Stimulated activated CD8-positive, alpha-beta memory T cell treated with anti-CD3 and anti-CD28 coated beads, Interleukin-12 subunit alpha, Interleukin-12 subunit beta, amount 100 ng/mL, for 4 hours (primary cell): ENCODE measurements at regions not wholly inside any gene's neighbourhood (a gene's known extent, or its start where the extent isn't known, plus 50 kb on each side); places are given as distances from the start of the nearest gene placed in this dataset.
"Not testable (repeated sequence)": the region's sequence is repeated elsewhere in the genome, so short reads cannot be mapped to it uniquely, and the experiment has no call there.

Experiments used
- DNase-seq: peaks from one replicate; pipeline ENCODE4 v3.0.0-alpha.2; 2020; ENCODE audit warnings: low read depth

DNA sequence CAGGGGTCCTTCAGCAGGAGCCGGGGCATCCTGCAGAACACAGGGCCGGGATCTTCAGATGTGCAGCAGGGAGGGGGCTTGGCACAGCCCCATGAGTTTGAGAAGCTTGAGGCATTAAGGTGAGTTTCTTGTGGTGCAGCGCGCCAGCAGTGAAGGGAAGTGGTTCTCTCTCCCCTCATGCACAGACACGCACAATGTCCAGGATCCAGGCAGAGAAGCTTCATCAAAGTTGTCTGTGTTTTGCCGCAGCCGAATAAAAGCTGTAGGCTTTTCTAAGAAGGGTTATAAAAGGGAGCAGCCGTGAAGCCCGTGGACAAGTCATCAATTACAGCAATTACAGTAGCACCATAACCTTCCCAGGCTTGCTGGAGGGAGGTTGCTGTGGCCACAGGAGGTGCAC, 491.0 kb upstream of the CDH4 start:
- no peak for DNase-seq

DNA sequence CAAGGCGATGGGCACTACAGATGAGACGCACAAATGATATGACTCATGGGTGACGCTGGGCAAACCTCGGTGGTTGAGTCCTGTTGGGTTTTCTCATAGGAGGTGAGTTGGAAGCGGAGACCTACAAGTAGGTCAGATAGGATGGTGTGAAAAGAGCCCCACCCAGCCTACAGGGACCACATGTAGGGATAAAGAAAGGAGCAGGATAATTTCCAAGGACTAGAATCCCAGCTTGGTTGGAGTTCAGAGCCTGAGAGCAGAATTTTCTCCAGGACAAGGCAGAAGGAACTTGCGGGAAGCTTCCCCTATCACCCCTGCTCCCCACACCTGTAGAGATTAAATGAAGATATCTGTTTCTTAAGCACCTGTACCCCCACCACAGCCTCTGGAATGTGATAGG, 489.7 kb upstream of the CDH4 start:
- no peak for DNase-seq

DNA sequence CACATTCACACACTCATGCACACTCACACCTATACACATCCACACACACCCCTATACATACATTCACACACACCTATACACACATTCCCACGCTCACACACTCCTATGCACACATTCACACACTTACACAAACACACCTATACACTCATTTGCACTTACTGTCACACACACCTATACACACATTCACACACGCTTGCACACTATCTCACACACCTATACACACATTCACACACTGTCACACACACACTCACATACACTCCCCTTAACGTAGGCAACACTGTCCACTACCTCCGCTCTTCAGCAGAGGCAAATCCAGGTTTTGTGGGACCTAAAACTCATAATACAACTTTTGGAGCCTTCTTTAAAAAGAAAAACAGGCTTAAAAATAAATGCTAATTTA, 487.7 kb upstream of the CDH4 start:
- DNase-seq: no peak

DNA sequence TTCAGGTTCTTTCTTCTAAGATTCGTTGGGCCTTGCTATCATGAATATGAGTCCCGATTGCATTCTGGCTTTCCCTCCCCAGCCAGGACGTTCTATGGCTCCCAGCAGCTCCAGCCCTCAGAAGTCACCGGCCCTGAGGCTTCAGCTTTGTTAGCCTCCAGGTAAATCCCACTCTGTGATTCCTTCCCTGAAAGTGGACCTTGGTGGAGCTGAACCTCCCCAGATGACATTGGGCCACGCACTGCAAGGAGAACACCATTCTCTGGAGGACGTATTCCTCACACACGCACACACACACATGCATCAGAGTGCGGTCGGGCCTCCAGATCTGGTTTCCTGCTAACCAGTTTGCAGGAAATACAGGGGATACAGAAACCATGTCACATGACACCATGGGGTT, 487.3 kb upstream of the CDH4 start:
- DNase-seq: no peak

DNA sequence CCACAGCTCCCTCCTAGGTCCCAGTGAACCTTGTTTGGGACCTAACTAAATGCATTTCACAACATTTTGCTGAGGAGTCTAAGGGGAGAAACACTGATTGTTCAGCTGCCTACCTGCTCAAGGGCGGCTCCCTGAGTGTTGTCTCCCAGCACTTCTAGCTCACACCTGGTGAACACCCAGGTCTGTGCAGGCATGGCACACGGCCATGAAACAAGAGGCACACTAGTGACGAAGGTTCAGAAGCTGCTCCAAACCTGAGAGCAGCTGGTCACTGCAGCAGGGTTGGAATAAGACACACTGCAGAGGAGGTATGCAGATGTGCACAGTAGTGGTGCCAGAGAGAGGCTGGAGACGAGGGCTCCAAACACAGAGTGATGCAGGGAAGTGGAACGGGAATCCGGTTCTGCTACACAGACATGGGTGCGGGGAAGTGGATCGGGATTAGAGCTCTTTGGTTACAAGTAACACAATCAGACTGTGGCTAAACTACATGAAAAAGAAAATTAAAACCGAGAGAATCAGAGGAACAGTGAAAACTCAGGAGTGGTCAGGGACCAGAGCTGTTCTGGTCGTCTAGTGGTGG, 486.1 kb upstream of the CDH4 start:
- no peak for DNase-seq

DNA sequence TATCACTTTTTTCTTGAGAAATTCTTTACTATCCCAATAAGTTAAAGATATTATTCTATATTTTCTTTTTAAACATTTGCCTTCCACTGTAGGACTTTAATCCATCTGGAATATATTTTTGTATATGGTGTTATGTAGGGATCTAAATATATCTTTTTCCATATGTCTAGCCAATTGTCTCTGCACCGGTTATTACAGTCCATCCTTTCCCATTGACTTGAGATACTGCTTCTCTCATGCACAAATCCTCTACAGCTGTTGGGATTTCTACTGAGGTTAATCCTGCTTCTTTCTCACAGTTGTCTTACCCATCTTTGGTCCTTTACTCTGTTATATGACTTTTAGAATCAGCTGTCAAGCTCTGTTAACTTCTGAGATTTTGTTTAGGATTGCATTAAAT, 483.8 kb upstream of the CDH4 start:
- DNase-seq: no peak

DNA sequence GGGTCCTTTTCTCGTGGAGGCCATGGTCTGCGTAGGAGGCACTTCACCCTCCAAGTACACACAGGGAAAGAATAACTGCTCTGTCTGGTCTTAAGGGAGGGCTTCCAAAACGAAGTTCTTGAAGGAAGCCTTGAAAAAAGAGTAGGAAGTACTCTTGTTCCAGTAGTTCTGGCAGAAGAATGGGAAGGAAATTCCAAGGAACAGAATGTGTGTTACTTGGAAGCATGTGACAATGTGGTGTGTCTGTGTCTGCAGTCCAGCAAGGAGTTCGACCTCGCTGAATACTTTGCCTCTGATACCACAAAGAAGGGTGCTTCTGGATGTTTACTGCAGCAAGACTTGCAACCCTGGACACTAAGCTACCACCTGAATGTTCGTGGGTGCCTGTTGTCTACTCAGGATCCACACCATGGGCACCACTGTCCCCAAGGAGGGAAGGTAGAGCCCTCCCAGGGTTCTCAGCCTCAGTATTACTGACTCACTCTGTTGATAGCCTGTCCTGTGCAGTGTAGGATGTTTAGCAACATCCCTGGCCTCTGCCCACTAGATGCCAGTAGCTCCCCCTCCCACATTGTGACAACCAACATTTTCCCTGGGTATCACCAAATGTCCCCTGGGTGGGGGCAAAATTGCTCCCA, 471.6 kb upstream of the CDH4 start:
- no peak for DNase-seq

DNA sequence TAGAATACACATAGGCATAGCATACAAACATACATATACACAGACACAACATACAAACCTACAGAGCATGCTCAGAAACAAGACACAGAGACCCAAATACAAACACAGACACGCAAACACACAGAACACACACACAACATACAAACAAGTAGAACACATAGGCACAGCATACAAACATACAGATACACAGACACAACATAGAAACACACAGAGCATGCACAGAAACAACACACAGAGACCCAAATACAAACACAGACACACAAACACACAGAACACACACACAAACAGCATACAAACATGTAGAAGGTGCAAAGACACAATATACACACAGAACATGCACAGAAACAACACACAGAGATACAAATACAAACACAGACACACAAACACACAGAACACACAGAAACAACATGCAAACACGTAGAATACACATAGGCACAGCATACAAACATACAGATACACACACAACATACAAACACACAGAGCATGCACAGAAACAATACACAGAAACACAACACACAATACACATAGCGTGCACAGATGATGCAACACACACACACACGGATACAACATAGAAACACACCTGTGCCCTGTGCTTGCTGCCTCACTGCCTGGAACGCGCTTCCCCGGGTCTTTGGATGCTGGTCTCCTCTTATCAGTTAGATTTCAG, 469.0 kb upstream of the CDH4 start:
- DNase-seq: no peak

DNA sequence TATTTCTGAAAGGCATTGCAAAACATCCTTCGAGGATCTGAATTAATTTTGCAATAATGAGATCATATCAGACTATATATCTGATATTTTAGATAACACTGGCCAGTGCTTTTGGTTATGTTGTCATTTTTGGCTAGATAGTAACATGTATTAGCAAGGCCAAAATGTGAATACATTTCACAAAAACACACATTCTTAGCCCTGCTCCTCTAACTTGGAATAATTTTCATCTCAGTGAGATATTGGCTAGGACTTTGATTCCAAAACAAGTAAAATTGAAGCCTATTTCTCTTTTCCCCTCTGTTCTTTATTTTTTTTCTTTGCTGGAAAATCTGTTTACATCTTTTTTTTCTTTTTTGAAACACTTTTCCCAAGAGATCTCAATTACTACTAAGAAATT, 466.8 kb upstream of the CDH4 start:
- no peak for DNase-seq

DNA sequence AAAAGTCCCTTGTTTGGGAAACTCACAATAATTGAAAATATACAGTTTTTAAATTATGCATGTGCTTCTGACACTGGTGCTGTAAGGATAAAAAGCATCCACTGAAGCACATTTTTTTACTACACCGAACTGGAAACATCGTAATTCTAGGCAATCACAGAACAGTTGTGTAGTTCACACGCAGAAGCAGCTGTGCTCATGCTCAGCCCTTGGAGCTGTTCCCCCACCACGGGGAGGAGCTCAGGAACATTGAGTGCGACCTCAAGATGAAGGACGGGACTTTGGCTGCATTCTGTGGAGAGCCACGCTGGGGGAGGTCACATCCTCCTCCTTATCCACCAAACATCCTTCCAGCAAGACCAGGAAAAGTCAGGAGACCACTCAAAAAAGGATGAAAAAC, 466.3 kb upstream of the CDH4 start:
- DNase-seq: no peak

DNA sequence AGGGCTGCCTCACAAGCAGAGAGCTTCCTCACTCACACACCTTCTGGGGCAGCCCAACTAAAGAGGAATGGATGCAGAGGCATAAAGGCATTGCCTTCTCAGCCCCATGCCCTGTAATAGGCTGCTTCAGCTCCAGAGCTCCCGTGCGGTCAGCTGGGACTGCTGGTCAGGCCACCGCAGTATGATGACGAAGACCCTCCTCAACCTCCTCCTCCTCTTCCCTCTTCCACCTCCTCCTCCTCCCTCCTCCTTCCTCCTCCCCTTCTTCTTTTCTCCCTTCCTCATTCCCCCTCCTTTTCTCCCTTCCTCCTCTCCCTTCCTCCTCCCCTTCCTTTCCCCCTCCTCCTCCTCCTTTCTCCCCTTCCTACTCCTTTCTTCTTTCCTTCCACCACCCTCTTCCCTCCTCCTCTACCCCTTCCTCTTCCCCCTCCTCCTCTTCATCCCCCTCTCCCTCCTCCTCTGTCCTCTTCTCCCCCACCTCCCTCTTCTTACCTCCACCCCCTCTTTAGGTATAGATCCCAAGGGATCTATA, 465.3 kb upstream of the CDH4 start:
- no peak for DNase-seq

DNA sequence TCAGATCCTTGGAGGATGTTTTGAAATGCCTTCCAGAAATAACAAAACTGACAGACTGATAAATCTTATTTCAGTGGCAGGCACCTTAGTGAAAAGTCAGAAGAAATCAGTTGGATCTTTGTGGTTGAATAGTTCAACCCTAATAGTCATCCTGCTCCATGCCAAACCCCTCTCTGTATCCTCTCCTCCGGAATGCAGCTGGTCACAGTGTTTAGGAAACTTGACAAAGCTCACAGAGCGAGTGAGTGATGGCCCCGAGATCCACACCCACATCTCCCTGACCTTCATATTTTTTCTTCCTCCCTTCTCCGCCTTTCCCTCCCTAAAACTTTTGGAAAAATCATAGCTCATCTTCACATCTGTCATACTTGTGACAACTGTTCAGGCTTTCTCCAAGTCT, 464.8 kb upstream of the CDH4 start:
- no peak for DNase-seq

DNA sequence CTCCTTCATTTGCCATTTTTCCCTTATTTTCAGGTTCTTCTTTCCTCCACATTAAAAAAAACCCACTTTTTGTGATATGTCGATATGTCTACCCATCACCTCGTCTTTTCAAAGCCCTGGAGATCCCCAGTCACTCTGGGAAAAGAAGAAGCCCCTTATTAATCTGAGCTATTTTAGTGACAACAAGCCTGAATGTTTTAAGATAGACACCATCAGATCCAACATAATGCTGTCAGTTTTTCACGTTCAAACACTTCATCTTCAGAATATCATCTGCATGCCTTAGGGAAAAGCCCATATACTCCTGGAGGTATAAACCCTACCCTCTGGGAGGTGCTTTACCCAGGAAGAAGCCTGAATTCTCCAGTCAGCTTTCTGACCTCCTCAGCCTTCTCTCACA, 464.0 kb upstream of the CDH4 start:
- DNase-seq: no peak

DNA sequence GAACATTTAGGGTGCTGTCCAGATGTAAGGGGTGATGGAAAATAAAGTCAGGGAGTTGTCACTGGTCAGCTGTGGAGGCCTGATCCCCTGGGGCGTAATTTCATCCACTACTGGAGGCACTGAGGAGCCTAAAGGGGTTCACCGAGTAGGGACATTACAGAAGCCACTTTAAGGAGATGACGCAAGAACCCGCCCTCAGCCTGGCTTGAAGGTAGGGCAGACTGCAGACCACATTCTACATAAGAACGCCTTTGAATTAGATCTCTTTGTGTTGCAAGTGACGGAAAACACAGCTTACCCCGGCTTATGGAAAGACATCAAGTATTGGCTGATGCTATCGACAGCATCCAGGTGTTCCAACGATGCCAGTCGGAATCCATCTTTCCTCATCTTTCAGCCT, 462.7 kb upstream of the CDH4 start:
- no peak for DNase-seq

DNA sequence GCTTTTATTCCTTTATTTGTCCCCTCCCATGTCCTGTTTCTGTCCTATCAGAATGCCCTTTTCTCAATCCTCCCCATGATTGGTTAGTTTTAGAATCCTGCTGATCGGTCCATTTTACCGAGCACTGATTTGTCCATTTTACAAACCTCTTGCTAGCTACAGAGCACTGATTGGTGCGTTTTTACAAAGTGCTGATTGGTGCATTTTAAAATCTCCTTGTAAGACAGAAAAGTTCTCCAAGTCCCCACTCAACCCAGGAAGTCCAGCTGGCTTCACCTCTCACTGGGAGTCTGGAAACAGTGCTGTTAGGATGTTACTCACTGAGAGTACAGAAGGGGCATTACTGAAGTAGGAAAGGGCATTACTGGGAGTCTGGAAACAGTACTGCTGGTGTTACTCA, 461.7 kb upstream of the CDH4 start:
- not testable (repeated sequence) for DNase-seq

DNA sequence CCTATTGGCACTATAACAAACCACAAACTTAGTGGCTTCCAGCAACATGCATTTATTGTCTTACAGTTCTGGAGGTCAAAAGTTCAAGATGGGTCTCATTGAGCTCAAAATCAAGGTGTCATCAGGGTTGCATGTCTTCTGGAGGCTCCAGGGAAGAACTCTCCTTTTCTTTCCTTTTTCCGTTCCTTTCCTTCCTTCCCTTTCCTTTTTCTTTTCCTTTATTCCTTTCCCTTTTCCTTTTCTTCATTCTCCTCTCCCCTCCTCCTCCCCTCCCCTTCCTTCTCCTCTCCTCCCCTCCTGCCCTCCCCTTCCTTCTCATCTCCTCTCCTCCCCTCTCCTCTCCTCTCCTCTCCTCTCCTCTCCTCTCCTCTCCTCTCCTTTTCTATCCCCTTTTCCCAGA, 460.2 kb upstream of the CDH4 start:
- no peak for DNase-seq

DNA sequence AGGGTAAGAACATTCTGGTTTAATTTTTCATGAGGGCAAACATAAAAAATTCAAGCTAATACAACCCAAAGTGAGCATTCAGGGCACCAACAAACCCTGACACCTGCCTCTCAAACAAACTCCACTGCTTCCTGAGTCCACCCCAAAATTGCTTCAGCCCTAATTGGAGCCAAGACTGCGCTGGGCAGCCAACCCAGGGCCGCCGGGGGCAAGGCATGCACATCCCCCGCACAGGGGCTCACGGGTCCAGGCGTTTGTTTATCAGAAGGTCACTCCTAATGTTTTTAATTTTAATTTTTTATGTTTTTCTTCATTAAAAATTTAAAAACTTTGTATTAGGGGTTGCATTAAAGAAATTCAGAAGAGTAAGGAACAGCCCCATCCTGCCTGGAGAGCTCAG, 459.1 kb upstream of the CDH4 start:
- no peak for DNase-seq

DNA sequence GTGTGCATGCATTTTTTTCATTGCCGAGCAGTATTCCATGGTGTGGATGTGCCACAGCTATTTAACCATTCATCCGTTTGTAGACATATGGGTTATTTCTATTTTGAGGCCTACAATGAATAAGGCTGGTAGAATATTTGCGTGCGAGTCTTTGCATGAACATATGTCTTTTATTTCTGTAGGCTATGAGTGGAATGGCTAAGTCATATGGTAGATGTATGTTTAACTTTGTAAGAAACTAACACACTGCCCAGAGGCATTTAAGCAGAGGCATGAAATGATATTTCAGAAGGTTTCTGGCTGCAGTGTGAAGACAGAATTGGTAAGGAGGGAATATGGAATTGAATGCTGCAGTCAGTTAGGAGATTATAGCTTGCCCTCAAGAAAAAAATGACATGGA, 457.4 kb upstream of the CDH4 start:
- DNase-seq: no peak

DNA sequence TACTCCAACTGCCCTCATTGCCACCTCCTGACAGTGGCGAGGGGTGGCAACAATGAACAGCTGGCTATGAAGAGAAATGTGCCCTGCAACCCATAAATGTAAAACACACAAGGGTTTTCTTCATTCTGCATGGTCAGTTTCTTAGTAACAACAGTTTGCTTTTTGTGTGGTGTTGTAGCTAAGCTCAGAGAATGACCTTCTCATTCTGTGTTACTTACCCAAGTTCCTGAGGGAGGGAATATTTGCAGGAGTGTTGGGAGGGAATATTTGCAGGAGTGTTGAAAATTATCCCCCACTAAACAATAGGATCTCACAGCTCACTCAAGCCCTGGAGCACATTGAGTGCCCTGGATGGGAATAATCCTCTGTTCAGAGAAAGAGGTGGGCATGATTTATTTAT, 456.4 kb upstream of the CDH4 start:
- no peak for DNase-seq

DNA sequence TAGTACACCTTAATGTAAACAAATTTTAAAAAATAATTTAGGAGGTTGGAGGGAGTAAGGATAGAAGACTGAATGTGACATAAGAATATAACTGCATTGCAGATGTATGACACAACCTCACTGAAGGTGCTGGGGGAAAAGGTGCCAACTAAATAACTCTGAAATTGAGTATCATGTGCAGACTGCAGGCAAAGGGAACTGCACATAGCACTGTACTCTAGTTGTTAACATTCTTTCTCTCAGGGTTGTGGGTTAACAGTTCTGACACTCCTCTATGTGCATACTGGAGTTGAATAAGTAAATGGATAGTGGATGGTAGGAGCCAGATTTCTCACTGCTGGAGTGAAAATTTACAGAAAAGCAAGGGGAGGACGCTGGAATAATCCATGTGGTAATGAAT, 451.9 kb upstream of the CDH4 start:
- no peak for DNase-seq

DNA sequence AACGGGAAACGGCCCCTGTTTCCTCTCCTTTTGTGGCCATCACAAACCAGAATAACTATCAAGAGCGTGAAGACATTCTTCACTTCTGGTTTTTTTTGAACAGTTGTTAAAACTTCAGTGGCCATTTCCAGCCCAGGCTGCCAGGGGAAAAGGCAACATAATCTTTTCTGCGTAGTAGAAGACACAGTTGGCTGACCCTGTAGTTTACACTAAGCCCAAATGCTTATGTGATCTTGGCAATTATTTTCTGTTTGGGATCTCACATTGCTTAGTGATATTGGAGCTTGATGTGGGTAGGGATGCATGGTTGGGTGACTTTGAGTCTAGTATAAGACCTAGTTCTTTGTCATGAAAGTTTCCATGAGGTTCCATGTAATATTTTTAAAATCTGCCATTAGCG, 449.4 kb upstream of the CDH4 start:
- no peak for DNase-seq

DNA sequence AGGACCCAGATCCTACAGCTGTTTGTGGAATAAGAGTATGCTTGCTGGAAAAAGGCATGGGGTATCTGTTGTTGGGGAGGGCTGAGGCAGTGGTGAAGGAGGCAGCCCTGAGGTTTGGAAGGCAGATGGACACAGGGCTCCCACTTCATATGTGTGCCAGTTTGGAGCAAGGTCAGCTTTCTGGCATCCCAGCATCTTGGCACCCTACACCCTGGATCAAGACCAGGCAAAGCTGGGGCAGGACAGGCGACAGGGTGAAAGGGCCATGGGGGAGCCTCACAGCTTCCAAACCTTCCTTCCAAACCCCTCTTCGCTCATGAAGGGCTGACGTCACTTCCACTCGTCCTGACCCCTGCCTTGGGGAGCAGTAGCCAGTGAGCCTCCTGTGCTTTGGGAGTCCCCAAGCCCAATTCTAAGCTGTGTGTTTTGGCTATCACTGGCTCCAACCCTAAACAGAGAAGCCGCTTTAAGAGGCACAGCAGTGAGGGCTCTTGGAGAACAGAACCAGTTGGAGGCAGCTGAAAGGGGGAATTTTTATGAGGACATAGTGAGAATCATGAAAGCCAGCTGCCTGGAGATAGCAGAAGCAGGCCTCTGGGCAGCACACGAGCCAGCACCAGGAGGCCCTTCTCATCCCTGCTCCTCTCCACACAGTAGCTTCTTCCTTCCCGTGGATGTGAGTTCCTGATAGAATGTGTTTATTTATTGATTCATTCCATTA, 448.6 kb upstream of the CDH4 start:
- DNase-seq: no peak
